Spinal cord (tissue), 9 donors: ENCODE measurements at regions not wholly inside any gene's neighbourhood (a gene's known extent, or its start where the extent isn't known, plus 50 kb on each side); places are given as distances from the start of the nearest gene placed in this dataset.

Experiments
- DNase-seq, 6 donors: peaks; one replicate each; pipeline versions ENCODE4 v3.0.0 to v3.0.0-alpha.2; 2013 to 2015; ENCODE audit warnings: low spot score in 6 of 6, low read depth in 4 of 6
- H3K27ac ChIP-seq: one replicate; pipeline ENCODE4 v1.5.1; 2013; ENCODE audit warnings: low read depth, low read length, control low read depth
- H3K27me3 ChIP-seq: one replicate; pipeline ENCODE4 v1.6.1; 2013; ENCODE audit warnings: low read length; ENCODE audit not compliant: control insufficient read depth, insufficient read depth
- H3K36me3 ChIP-seq: one replicate; pipeline ENCODE4 v1.6.1; 2013; ENCODE audit warnings: low read length; ENCODE audit not compliant: control insufficient read depth, insufficient read depth
- H3K4me1 ChIP-seq: one replicate; pipeline ENCODE4 v1.6.1; 2013; ENCODE audit warnings: low read length; ENCODE audit not compliant: control insufficient read depth, insufficient read depth
- H3K4me3 ChIP-seq: one replicate; pipeline ENCODE4 v1.5.1; 2013; ENCODE audit warnings: low read depth, low read length, control low read depth
- H3K9me3 ChIP-seq: one replicate; pipeline ENCODE4 v1.6.1; 2013; ENCODE audit warnings: low read length; ENCODE audit not compliant: control insufficient read depth, insufficient read depth
- WGBS: methylation state at CpG from one replicate; pipeline ENCODE4 v1.1.5; 2013; ENCODE audit warnings: missing lambda C conversion rate; ENCODE audit not compliant: insufficient coverage; 5-methylcytosine and 5-hydroxymethylcytosine counted together
- donor health status: healthy.

GRCh38 chr16:62546701-62547100, 510.5 kb upstream of the CDH8 start:
- WGBS: 33% methylated on average over 1 of the region's 1 CpG
- Histone ChIP-seq H3K36me3 (no peaks in the 10 kb centered on the region), H3K27ac (no peak overlapping the region), H3K9me3 (no peaks in the 10 kb centered on the region), H3K4me1 (no peaks in the 10 kb centered on the region), H3K27me3 (no peaks in the 10 kb centered on the region), H3K4me3 (no peak overlapping the region)
- DNase-seq: peak in 2 of 6 donors; percentile 40 to 79

GRCh38 chr16:62545039-62545438, 508.8 kb upstream of the CDH8 start:
- no peaks in the 10 kb centered on the region for H3K9me3 ChIP-seq
- H3K4me1 ChIP-seq: no peaks in the 10 kb centered on the region
- no peak overlapping the region for H3K27ac ChIP-seq
- no peaks in the 10 kb centered on the region for H3K36me3 ChIP-seq
- H3K27me3 ChIP-seq: no peaks in the 10 kb centered on the region
- H3K4me3 ChIP-seq: no peak overlapping the region
- DNase-seq: no peak

GRCh38 chr16:62543516-62543915, 507.3 kb upstream of the CDH8 start:
- Histone ChIP-seq H3K9me3 (no peaks in the 10 kb centered on the region), H3K36me3 (no peaks in the 10 kb centered on the region), H3K27ac (no peak overlapping the region), H3K27me3 (no peaks in the 10 kb centered on the region), H3K4me3 (no peak overlapping the region), H3K4me1 (no peaks in the 10 kb centered on the region)
- 100% methylated on average over 1 of the region's 1 CpG for WGBS
- DNase-seq: no peak

- H3K4me3 ChIP-seq: no peak overlapping the region
- H3K9me3 ChIP-seq: no peaks in the 10 kb centered on the region
- H3K36me3 ChIP-seq: no peaks in the 10 kb centered on the region
- WGBS: no CpG with 5 or more reads among the region's 1 CpG
- H3K27me3 ChIP-seq: no peaks in the 10 kb centered on the region
- DNase-seq: no peak
- H3K27ac ChIP-seq: no peak overlapping the region
- H3K4me1 ChIP-seq: no peaks in the 10 kb centered on the region
Observed at GRCh38 chr16:62539657-62540056, 503.4 kb upstream of the CDH8 start.

- Histone ChIP-seq H3K27me3 (no peaks in the 10 kb centered on the region), H3K9me3 (no peaks in the 10 kb centered on the region), H3K36me3 (no peaks in the 10 kb centered on the region), H3K27ac (no peak overlapping the region), H3K4me3 (no peak overlapping the region), H3K4me1 (no peaks in the 10 kb centered on the region)
- DNase-seq: peak in 1 of 6 donors; percentile 56
- no CpG with 5 or more reads among the region's 3 CpGs for WGBS
Observed at GRCh38 chr16:62530426-62530825, 494.2 kb upstream of the CDH8 start.

- Histone ChIP-seq H3K9me3 (no peaks in the 10 kb centered on the region), H3K4me3 (no peak overlapping the region), H3K4me1 (no peaks in the 10 kb centered on the region), H3K27me3 (no peaks in the 10 kb centered on the region), H3K36me3 (no peaks in the 10 kb centered on the region), H3K27ac (no peak overlapping the region)
- no CpG with 5 or more reads among the region's 1 CpG for WGBS
- no peak for DNase-seq
Observed at GRCh38 chr16:62516001-62516400, 479.8 kb upstream of the CDH8 start.

- no peak for DNase-seq
- Histone ChIP-seq H3K4me3 (no peak overlapping the region), H3K27me3 (no peaks in the 10 kb centered on the region), H3K36me3 (no peaks in the 10 kb centered on the region), H3K27ac (no peak overlapping the region), H3K9me3 (no peaks in the 10 kb centered on the region), H3K4me1 (no peaks in the 10 kb centered on the region)
- WGBS: no CpG with 5 or more reads among the region's 3 CpGs
Observed at GRCh38 chr16:62503073-62503472, 466.8 kb upstream of the CDH8 start.

GRCh38 chr16:62478903-62479458, 442.7 kb upstream of the CDH8 start:
- H3K27ac ChIP-seq: no peak overlapping the region
- WGBS: 73% methylated on average over 5 of the region's 7 CpGs
- H3K27me3 ChIP-seq: no peaks in the 10 kb centered on the region
- H3K4me3 ChIP-seq: no peak overlapping the region
- no peaks in the 10 kb centered on the region for H3K36me3 ChIP-seq
- DNase-seq: no peak
- H3K4me1 ChIP-seq: peaks cover 4% of the 10 kb centered on the region
- H3K9me3 ChIP-seq: no peaks in the 10 kb centered on the region

GRCh38 chr16:62477796-62478195, 441.6 kb upstream of the CDH8 start:
- Histone ChIP-seq H3K9me3 (no peaks in the 10 kb centered on the region), H3K27me3 (no peaks in the 10 kb centered on the region), H3K36me3 (no peaks in the 10 kb centered on the region), H3K27ac (no peak overlapping the region), H3K4me1 (peaks cover 4% of the 10 kb centered on the region), H3K4me3 (no peak overlapping the region)
- 77% methylated on average over 3 of the region's 3 CpGs for WGBS
- DNase-seq: no peak

GRCh38 chr16:62475573-62475972, 439.3 kb upstream of the CDH8 start:
- no peak overlapping the region for H3K27ac ChIP-seq

More at GRCh38 chr16:62475573-62475972, 439.3 kb upstream of the CDH8 start:
- no peak for DNase-seq
- H3K9me3 ChIP-seq: peaks cover 3% of the 10 kb centered on the region
- H3K4me3 ChIP-seq: no peak overlapping the region
- H3K36me3 ChIP-seq: no peaks in the 10 kb centered on the region
- peaks cover 4% of the 10 kb centered on the region for H3K4me1 ChIP-seq
- H3K27me3 ChIP-seq: no peaks in the 10 kb centered on the region
